Ishikawa (cell line): ENCODE measurements at regions not wholly inside any gene's neighbourhood (a gene's known extent, or its start where the extent isn't known, plus 50 kb on each side); places are given as distances from the start of the nearest gene placed in this dataset.

Experiments used
- CEBPB ChIP-seq: IDR thresholded peaks from 2 replicates; pipeline ENCODE4 v1.6.1; 2012
- CREB1 ChIP-seq: IDR thresholded peaks from 2 replicates; pipeline ENCODE4 v1.6.1; 2012; ENCODE audit warnings: low read depth
- EGR1 ChIP-seq: IDR thresholded peaks from 2 replicates; pipeline ENCODE4 v1.6.1; 2012
- EP300 ChIP-seq: IDR thresholded peaks from 2 replicates; pipeline ENCODE4 v1.6.1; 2012; ENCODE audit warnings: borderline replicate concordance
- FOXM1 ChIP-seq: IDR thresholded peaks from 2 replicates; pipeline ENCODE4 v1.6.1; 2012; ENCODE audit warnings: low read depth, borderline replicate concordance
- NFIC ChIP-seq: IDR thresholded peaks from 2 replicates; pipeline ENCODE4 v1.6.1; 2012
- RAD21 ChIP-seq: IDR thresholded peaks from 2 replicates; pipeline ENCODE4 v1.6.1; 2012; ENCODE audit warnings: low read depth
- TAF1 ChIP-seq: IDR thresholded peaks from 2 replicates; pipeline ENCODE4 v1.6.1; 2012; ENCODE audit warnings: low read depth, mild to moderate bottlenecking
- TCF12 ChIP-seq: IDR thresholded peaks from 2 replicates; pipeline ENCODE4 v1.6.1; 2012; ENCODE audit warnings: low read depth
- TEAD4 ChIP-seq: IDR thresholded peaks from 2 replicates; pipeline ENCODE4 v1.6.1; 2012
- YY1 ChIP-seq: IDR thresholded peaks from 2 replicates; pipeline ENCODE4 v1.6.1; 2012; ENCODE audit warnings: low read depth
- ZBTB7A ChIP-seq: IDR thresholded peaks from 2 replicates; pipeline ENCODE4 v1.6.1; 2012; ENCODE audit warnings: low read depth
- TF ChIP-seq, protein P1 (sequence below): IDR thresholded peaks from 2 replicates; pipeline ENCODE4 v1.6.1; 2012
- TF ChIP-seq, protein P2 (sequence below): IDR thresholded peaks from 2 replicates; pipeline ENCODE4 v1.6.1; 2012; ENCODE audit warnings: low read depth, mild to moderate bottlenecking
- TF ChIP-seq, protein P3 (sequence below): IDR thresholded peaks from 2 replicates; pipeline ENCODE4 v1.6.1; 2012

DNA sequence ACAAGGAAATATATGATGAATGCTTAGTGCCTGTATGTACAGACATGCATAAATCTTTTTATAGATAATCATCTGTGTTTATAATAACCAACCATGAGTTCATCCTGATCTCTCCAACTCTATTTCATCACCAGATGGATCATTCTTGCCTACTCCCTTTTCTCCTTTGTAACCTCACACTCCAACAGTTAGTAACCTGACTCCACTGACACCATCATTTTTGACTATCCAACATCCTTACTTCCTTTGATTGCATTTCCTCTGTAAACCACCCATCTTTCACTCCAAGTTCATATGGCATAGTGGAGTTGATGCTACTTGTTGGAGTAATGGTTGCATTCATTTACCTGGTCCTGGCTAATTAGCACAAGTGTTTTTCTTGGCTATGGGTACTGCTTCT, 170.6 kb downstream of the ZNF330 start:
- no peak for TF ChIP-seq TAF1

DNA sequence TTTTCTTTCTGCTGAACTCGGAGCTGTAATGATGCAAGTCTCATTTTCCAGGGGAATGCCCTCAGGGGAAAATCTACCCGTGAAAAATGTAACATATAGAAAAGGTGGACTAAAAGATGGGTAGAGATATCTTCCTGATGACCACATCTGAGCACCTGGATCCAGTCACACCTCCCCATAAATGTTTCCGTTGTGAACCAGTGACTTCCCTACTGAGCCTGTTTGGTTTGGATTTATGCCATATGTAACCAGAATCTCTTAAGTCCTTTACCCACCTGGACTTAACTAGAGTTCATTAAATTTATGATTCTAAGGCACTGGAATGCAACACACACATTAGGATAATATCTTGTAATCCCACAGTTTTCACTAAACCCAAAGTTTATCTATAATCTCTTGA, 171.1 kb downstream of the ZNF330 start:
- peak; percentile 59; the same call in 1 of the 2 replicates for TF ChIP-seq FOXM1
- TF ChIP-seq TAF1 = no peak
- TF ChIP-seq RAD21 = 0 out of 2 replicates have a peak, but pooled peaks have one; percentile 0
- peak; percentile 78 for TF ChIP-seq TEAD4
- TF ChIP-seq TCF12 = peak; percentile 96
- peak; percentile 21; the same call in 1 of the 2 replicates for TF ChIP-seq CEBPB
- TF ChIP-seq CREB1 = no peak
- peak; percentile 88 for TF ChIP-seq EP300
- TF ChIP-seq, protein P1, sequence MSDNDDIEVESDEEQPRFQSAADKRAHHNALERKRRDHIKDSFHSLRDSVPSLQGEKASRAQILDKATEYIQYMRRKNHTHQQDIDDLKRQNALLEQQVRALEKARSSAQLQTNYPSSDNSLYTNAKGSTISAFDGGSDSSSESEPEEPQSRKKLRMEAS = no peak
- peak; percentile 96 for TF ChIP-seq NFIC

DNA sequence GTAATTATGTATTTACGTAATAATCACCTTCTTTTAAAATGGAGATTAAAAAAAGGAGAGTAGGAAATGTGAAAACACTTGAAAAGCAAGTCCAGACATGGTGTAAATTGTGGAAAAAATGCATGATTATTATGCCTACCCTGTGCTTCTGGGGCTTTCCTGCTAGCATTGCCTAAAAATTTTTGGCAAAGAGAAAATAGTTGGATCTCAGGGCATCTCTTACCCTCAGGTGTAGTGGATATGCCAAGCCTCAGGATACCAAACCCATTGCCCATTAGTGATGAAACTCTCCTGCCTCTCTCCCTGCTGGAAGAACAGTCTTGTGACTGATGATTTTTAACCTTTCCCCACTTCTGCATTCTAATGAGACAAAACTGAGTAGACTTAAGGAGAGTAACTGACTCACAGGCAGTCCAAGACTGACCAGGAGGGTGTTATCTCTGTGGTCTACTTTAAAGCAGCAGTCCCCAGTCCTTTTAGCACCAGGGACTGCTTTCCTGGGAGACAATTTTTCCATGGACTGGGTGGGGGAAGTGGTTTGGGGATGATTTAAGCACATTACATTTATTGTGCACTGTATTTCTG, 174.6 kb downstream of the ZNF330 start:
- TF ChIP-seq EP300 = no peak
- TF ChIP-seq, protein P2, sequence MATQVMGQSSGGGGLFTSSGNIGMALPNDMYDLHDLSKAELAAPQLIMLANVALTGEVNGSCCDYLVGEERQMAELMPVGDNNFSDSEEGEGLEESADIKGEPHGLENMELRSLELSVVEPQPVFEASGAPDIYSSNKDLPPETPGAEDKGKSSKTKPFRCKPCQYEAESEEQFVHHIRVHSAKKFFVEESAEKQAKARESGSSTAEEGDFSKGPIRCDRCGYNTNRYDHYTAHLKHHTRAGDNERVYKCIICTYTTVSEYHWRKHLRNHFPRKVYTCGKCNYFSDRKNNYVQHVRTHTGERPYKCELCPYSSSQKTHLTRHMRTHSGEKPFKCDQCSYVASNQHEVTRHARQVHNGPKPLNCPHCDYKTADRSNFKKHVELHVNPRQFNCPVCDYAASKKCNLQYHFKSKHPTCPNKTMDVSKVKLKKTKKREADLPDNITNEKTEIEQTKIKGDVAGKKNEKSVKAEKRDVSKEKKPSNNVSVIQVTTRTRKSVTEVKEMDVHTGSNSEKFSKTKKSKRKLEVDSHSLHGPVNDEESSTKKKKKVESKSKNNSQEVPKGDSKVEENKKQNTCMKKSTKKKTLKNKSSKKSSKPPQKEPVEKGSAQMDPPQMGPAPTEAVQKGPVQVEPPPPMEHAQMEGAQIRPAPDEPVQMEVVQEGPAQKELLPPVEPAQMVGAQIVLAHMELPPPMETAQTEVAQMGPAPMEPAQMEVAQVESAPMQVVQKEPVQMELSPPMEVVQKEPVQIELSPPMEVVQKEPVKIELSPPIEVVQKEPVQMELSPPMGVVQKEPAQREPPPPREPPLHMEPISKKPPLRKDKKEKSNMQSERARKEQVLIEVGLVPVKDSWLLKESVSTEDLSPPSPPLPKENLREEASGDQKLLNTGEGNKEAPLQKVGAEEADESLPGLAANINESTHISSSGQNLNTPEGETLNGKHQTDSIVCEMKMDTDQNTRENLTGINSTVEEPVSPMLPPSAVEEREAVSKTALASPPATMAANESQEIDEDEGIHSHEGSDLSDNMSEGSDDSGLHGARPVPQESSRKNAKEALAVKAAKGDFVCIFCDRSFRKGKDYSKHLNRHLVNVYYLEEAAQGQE = no peak
- TF ChIP-seq YY1 = no peak
- no peak for TF ChIP-seq TCF12
- TF ChIP-seq ZBTB7A = no peak
- no peak for TF ChIP-seq TEAD4
- no peak for TF ChIP-seq CREB1
- no peak for TF ChIP-seq RAD21
- no peak for TF ChIP-seq EGR1
- TF ChIP-seq, protein P1 = no peak
- no peak for TF ChIP-seq NFIC
- no peak for TF ChIP-seq TAF1
- TF ChIP-seq CEBPB = no peak
- TF ChIP-seq FOXM1 = no peak
- TF ChIP-seq, protein P3, sequence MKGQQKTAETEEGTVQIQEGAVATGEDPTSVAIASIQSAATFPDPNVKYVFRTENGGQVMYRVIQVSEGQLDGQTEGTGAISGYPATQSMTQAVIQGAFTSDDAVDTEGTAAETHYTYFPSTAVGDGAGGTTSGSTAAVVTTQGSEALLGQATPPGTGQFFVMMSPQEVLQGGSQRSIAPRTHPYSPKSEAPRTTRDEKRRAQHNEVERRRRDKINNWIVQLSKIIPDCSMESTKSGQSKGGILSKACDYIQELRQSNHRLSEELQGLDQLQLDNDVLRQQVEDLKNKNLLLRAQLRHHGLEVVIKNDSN = no peak

DNA sequence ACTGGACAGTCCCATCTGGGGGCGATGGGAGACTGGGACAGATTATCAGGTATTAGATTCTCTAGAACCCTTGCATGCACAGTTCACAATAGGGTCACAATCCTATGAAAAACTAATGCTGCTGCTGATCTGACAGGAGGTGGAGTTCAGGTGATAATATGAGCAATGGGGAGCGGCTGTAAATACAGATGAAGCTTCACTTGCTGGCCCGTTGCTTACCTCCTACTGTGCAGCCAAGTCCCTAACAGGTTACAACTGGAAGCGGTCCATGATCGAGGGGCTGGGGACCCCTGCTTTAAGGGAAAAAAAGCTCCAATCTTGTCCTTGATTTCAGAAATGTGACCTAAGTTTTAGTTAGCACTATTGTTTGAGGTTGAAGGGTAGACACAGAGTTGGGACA, 175.2 kb downstream of the ZNF330 start:
- no peak for TF ChIP-seq CREB1
- TF ChIP-seq CEBPB = no peak
- TF ChIP-seq YY1 = no peak
- no peak for TF ChIP-seq TCF12
- no peak for TF ChIP-seq NFIC
- TF ChIP-seq, protein P2 = no peak
- TF ChIP-seq FOXM1 = no peak

DNA sequence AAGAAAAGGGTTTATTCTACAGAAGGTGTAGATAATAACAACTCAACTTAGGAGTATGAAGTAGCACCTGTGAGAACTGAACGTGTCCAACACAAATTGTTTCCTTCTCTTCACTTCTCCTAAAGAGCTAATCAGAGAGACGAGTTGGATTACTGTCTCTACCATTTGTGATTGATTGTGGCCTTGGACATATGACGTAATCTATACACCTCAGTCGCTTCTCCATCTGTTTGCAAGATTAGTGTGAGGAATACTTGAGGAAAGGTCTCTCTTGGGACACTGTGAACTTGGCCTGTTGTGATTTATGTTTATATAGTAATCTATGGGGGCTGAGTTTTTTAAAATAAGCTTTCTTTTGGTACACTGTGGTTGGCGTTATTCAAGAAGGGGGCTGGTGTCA, 182.0 kb downstream of the ZNF330 start:
- TF ChIP-seq, protein P3 = no peak
- no peak for TF ChIP-seq TCF12
- TF ChIP-seq TEAD4 = no peak
- TF ChIP-seq RAD21 = no peak
- no peak for TF ChIP-seq EGR1
- TF ChIP-seq YY1 = no peak
- TF ChIP-seq, protein P2 = no peak
- TF ChIP-seq TAF1 = no peak
- TF ChIP-seq EP300 = no peak
- no peak for TF ChIP-seq ZBTB7A
